GM12878 (cell line): ENCODE measurements at regions not wholly inside any gene's neighbourhood (a gene's known extent, or its start where the extent isn't known, plus 50 kb on each side); places are given as distances from the start of the nearest gene placed in this dataset.

Experiments used
- CBX5 ChIP-seq: sonication (generic); IDR thresholded peaks from 2 replicates; pipeline ENCODE4 v1.6.1; 2016; ENCODE audit warnings: low read depth, moderate library complexity, mild to moderate bottlenecking, inconsistent platforms
- CTCF ChIP-seq, 3 experiments: IDR thresholded peaks in 2 of 3; conservative IDR thresholded peaks in 1 of 3; 2 replicates each; pipeline ENCODE4 v1.5.1; 2011; ENCODE audit warnings: low read depth in 3 of 3, low read length in 3 of 3, mild to moderate bottlenecking in 3 of 3, control low read depth in 2 of 3, moderate library complexity in 2 of 3, inconsistent platforms in 1 of 3, mixed read lengths in 1 of 3; ENCODE audit not compliant: control insufficient read depth in 2 of 3, insufficient read depth in 1 of 3; ENCODE audit errors: extremely low read depth in 1 of 3
- MTA3 ChIP-seq: IDR thresholded peaks from 2 replicates; pipeline ENCODE4 v1.6.1; 2012; ENCODE audit warnings: low read length, inconsistent platforms, borderline replicate concordance
- NBN ChIP-seq: fragments of 450-650 bp; IDR thresholded peaks from 2 replicates; pipeline ENCODE4 v1.6.1; 2016
- POLR2A ChIP-seq: IDR thresholded peaks from 2 replicates; pipeline ENCODE4 v1.6.1; 2011; ENCODE audit warnings: low read depth, mild to moderate bottlenecking, low read length
- POLR2AphosphoS2 ChIP-seq: IDR thresholded peaks from 2 replicates; pipeline ENCODE4 v1.6.1; 2011; ENCODE audit warnings: low read depth, mild to moderate bottlenecking, low read length, improper control_type of control experiment, moderate library complexity
- RAD21 ChIP-seq: IDR thresholded peaks from 2 replicates; pipeline ENCODE4 v1.6.1; 2011; ENCODE audit warnings: mild to moderate bottlenecking, low read depth, low read length, moderate library complexity; ENCODE audit not compliant: insufficient read depth
- ZNF274 ChIP-seq: IDR thresholded peaks from one replicate; pipeline ENCODE4 v1.8.0; 2011; ENCODE audit not compliant: insufficient read length, insufficient read depth
- TF ChIP-seq, protein P1 (sequence below): fragments of 450-650 bp; IDR thresholded peaks from 2 replicates; pipeline ENCODE4 v1.6.1; 2014; ENCODE audit warnings: mild to moderate bottlenecking

DNA sequence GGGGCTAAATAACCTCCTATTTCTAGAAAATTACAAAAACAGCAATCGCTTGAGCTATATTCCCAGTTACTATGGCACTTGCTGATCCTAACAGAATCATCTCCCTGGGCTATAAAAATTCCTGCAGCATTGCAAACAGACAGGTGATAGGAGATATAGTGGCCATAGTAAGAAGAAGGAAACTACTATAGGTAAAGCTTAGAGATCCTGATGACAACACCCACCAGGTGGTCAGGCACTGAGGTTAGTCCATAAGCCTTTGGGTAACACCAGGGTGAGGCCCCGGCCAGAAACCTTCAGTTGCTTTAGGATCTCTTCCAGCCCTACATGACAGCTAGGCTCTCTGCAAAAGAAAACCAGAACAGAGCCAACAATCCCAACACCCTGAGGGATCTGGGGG is 197.9 kb upstream of the PPP1R2C start:
- no peak for TF ChIP-seq POLR2A
- no peak for TF ChIP-seq MTA3
- TF ChIP-seq, protein P1, sequence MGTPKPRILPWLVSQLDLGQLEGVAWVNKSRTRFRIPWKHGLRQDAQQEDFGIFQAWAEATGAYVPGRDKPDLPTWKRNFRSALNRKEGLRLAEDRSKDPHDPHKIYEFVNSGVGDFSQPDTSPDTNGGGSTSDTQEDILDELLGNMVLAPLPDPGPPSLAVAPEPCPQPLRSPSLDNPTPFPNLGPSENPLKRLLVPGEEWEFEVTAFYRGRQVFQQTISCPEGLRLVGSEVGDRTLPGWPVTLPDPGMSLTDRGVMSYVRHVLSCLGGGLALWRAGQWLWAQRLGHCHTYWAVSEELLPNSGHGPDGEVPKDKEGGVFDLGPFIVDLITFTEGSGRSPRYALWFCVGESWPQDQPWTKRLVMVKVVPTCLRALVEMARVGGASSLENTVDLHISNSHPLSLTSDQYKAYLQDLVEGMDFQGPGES = no peak
- TF ChIP-seq NBN = no peak
- TF ChIP-seq ZNF274 = no peak
- TF ChIP-seq POLR2AphosphoS2 = no peak
- TF ChIP-seq CTCF (IDR thresholded peaks at IDR 0.05 in 2 of 3, conservative IDR thresholded peaks at IDR 0.05 in 1 of 3; ENCODE audit: control insufficient read depth in 2 of 3, extremely low read depth in 1 of 3, insufficient read depth in 1 of 3, low read depth in 3 of 3, low read length in 3 of 3) = no peak
- TF ChIP-seq RAD21 = no peak
- no peak for TF ChIP-seq CBX5
